ENCODE measurements at regions not wholly inside any gene's neighbourhood (a gene's known extent, or its start where the extent isn't known, plus 50 kb on each side); places are given as distances from the start of the nearest gene placed in this dataset.

DNA sequence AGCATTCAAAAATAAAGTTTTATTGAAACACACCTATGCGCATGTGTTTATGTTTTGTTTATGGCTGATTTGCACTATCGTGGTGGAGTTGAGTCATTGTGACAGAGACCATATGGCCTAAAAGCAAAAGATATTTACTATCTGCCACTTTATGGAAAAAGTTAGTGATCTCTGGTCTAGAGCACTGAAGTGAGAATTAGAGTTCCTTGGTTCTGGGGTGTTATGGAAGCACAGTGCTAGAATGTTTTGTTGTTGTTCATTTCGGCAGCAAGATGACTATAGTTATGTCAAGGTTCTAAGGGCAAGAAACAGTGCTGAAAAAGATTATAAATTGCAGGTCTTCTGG is 416.5 kb downstream of the SLC4A3 start:
- TF ChIP-seq CTCF (IDR thresholded peaks at IDR 0.05; ENCODE audit: insufficient read depth, low read depth, low read length) = no peak
- TF ChIP-seq EZH2 (IDR thresholded peaks at IDR 0.05; ENCODE audit: insufficient read depth, low read length) = no peak
